NCI-H774 (cell line): ENCODE measurements at regions not wholly inside any gene's neighbourhood (a gene's known extent, or its start where the extent isn't known, plus 50 kb on each side); places are given as distances from the start of the nearest gene placed in this dataset.
"Not testable (repeated sequence)": the region's sequence is repeated elsewhere in the genome, so short reads cannot be mapped to it uniquely, and the experiment has no call there.

ENCODE experiments used
- DNase-seq: peaks from one replicate; lab custom pipeline; 2025; lab: John Stamatoyannopoulos, UW

DNA sequence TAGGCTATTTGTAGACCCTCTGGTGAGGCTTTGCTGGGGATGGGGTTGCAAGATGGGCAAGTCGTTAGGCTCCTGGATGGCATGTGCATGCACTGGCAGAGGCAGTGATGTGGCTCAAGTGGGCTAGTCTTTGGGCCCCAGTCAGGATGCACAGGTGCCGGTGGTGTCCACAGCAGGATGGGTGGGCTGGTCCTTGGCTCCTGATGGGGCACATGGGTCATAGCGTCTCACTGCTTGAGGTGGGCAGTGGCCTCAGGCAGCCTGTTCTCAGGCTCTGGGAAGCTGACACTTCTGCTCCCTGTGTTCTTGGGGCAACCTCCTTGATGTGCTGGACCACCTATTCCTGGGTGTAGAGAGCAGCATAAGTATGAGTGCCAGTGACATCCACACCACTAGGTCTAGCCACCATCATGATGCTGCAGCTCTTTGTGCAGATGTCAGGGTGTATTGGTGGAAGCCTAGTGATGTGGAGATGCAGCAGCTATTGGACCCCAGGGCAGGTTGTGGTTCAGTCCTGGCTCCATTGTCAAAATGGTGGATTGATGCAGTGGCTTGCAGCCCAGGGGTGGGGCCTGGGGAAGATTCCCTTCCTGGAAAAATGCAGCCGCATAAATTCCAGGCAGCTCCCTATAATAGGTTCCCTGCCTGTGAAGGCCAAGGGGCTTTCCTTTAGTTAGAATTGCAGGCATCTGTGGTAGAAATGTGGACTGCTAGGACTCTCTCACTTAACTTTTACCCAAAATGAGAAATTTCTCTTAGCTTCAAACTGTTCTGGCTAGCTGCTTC is 742.5 kb upstream of the MDGA2 start:
- DNase-seq = no peak

GRCh38 chr14:48401321-48401720 is 725.9 kb upstream of the MDGA2 start:
- no peak for DNase-seq

DNA sequence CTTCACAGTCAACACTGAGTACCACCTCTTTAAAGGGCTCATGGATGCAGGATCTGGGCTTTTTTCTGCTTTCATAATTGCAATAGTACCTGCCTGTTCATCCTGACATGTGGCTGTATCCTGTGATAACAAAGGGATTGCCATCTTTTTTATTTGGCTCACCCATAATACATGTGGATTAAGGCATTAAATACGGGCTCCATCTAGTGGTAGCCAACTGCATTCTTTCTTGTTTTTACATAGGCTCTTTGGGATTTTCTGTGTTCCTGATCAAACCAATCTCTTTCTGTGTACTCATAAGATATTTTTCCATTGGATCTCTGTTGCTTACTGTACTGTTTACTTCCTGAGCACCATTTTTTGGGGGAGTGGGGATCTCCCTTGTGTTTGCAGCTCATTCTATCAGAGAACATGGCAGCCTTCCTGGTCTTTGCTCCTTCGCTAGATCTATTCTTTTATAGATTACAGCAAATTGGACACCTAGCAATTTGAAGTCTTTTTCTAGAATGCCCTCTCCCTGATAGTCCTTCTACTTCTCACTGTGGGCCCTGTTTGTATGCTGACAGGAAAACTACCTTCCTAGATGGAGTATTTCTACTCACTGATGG is 723.4 kb upstream of the MDGA2 start:
- no peak for DNase-seq

DNA sequence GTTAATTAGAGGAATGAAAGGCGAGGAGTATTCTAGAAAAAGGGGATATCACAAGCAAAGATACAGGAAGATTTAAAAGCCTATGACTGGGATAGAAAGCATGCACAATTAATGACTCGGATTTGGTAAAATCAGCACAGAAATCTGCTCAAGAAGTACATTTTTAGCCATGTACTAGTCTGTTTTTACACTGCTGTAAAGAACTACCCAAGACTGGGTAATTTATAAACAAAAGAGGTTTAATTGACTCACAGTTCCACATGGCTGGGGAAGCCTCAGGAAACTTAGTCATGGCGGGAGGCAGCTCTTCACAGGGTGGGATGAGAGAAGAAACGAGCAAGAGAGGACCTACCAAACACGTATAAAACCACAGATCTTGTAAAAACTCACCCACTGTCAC is 716.3 kb upstream of the MDGA2 start:
- DNase-seq = no peak

- no peak for DNase-seq
Observed at GRCh38 chr14:48390346-48390745, 714.9 kb upstream of the MDGA2 start.

- no peak for DNase-seq
Observed at GRCh38 chr14:48384821-48385220, 709.4 kb upstream of the MDGA2 start.

GRCh38 chr14:48382961-48383360 is 707.6 kb upstream of the MDGA2 start:
- DNase-seq = no peak

DNA sequence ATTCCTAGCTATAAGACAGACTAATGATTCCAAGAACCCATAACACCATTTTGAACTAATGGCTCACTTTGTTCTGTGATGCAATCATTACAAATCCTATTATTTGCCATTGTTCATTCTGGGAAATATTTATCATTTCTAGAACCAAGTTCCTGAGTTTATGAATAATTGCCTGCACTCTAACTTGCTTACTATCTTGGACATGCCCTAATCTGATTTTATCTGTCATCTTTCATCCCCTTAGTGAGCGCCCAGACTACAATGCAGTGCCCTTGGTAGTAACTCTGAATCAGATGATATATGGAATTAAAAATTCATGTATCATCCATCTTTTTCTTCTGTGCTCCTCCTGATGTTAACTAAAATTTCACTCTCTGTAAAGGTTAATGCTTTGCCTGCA is 703.1 kb upstream of the MDGA2 start:
- no peak for DNase-seq

DNA sequence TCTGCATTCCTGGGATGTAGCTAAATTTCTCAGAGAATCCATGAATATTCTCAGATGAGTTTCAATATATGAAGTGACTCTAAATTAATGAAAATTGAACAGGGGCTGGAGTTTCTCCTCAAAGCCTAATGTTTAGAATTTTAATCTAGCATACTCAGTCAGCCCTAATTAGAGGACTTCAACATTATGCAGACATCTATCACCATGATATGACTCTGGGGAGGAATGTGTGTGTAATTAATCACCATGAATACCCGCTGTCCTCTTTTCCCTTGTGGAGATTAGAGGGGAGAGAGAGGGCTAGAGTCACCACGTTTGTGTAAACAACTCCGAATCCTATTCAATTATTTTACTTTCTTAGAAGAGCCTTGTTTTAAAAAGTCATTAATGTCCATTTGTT is 698.6 kb upstream of the MDGA2 start:
- DNase-seq = no peak

- no peak for DNase-seq
Observed at GRCh38 chr14:48350971-48351370, 675.6 kb upstream of the MDGA2 start.

- DNase-seq = no peak
Observed at GRCh38 chr14:48349689-48350088, 674.3 kb upstream of the MDGA2 start.

DNA sequence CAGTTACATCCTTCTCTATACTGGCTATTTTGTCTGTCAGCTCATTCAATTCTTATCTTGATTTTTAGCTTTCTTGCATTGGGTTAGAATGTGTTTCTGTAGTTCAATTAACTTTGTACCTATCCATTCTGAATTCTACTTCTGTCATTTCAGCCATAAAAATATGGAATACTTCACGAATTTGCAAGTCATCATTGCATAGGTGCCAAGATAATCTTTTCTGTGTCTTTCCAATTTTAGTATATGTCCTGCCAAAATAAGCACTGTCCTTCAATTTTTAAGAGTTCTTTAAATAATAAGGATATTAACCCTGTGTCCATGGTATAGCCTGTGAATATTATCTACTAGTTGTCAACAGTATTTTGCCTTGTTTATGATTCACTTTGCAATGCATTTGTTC is 665.7 kb upstream of the MDGA2 start:
- no peak for DNase-seq

DNA sequence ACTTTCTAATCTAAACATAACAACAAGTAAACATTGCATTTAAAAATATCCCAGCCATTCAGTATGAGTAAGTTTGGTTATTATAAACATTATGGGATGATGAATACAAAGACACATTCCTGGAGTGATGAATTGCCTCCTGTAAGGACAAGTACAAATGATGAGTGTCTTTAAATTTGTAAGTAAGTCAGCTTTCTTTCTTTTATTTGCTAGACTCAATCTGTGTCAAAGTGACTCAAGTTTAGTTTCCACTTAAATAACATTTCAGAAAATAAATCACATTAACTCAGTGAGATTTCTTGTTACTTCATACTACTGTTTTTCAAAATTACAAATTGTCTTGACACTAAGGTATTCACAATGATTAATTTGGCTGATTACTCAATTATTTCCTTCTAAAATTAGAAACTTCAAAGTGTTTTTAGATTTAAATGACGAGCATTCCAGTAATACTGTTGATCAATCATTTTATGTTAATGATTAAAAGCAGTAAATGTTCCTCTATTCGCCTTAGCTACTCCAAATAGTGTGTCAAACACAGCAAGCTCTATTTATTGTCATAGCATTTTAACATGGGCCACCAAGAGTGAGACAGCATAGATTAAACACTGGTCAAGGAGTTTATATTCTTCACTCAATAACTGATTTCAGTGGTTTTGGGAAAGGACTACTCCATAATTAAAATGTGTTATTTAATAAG is 658.0 kb upstream of the MDGA2 start:
- DNase-seq = no peak

- no peak for DNase-seq
Observed at GRCh38 chr14:48331421-48331820, 656.0 kb upstream of the MDGA2 start.

GRCh38 chr14:48325486-48325885 is 650.1 kb upstream of the MDGA2 start:
- DNase-seq = no peak

DNA sequence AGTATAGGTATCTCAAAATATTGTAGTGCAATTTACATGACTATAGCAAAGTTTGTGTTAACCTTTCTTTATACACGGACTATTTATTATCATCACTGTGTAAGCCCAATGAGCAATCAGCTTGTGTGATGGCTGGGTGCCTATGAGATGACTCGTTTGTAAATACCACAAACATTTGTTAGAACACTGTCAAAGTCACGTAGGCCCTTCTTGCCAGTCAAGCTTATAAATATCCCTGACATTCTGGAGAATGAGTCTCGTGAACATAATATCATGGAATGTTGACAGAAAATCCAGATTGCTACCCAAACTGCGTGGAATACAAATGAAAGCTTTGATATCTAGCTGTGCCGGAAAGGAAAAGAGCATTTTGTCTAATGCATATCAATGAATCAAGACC is 648.3 kb upstream of the MDGA2 start:
- DNase-seq = no peak

- DNase-seq = no peak
Observed at GRCh38 chr14:48319823-48320222, 644.4 kb upstream of the MDGA2 start.

DNA sequence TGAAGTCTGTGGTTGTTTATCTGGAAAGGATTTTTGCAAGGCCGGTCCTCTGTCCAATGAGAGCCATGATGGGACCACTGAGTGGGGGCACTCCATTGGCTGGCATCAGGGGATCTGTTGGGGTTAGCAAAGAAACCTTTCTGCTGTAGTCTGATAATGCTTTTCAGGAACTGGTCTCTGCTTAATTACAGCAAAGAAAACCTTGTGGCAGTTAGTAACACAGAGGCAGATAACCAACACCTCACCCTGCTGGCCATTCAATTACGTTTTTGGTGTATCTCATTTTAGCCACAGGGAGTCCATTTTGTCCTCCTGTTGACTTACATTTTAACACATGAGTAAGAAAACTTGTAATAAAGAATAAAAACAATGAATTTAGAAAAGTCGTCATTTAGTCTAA is 629.3 kb upstream of the MDGA2 start:
- DNase-seq = no peak

- no peak for DNase-seq
Observed at GRCh38 chr14:48289701-48290100, 614.3 kb upstream of the MDGA2 start.

GRCh38 chr14:48285217-48285616 is 609.8 kb upstream of the MDGA2 start:
- DNase-seq = not testable (repeated sequence)

DNA sequence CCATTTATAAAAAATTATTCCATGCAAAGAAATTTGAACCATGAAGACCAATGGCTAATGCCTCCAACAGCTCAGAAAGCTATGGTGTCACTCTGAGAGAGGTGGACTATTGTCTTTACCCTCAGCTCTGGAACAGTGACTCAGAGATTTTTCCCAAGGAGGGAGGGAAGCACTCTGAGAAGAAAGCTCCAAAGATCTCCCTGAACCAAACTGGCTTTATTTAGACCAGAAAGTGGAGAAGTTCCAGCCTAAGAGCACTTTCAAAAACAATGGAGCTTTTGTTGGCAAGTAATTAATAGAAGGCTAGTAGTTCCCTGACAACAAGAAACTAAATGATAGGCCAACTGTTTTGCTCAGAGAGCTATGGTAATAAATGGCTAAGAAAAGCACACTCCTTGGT is 599.9 kb upstream of the MDGA2 start:
- DNase-seq = no peak

- DNase-seq = no peak
Observed at GRCh38 chr14:48274826-48275225, 599.4 kb upstream of the MDGA2 start.

GRCh38 chr14:48267926-48268325 is 592.5 kb upstream of the MDGA2 start:
- DNase-seq = not testable (repeated sequence)
